Heart left ventricle (tissue), 13 donors: ENCODE measurements at regions not wholly inside any gene's neighbourhood (a gene's known extent, or its start where the extent isn't known, plus 50 kb on each side); places are given as distances from the start of the nearest gene placed in this dataset.

Experiments
- POLR2A ChIP-seq, 2 donors: fragments of 450-650 bp; IDR thresholded peaks; one replicate each; pipeline ENCODE4 v1.6.1; 2017; ENCODE audit warnings: antibody characterized with exemption in 2 of 2, mild to moderate bottlenecking in 2 of 2, moderate library complexity in 2 of 2
- TF ChIP-seq, protein P1 (sequence below), 12 donors: fragments of 200-600 bp; sonication (generic) in 4 of 12; IDR thresholded peaks; one replicate each; pipeline versions ENCODE4 v1.5.0 to v1.8.0; 2018 to 2022; ENCODE audit warnings: antibody characterized with exemption in 12 of 12, mild to moderate bottlenecking in 5 of 12
- donor health status: ischemic (EF 13 %, LVEDD 7.1; RV severe dilation, severe dysfunction).
- donor health status: DM: no; HTN: yes; CAD: no.
- donor health status: DM: no; HTN: no; CAD: no.
- donor health status: ischemic (EF 25% LVEDD 6.9; RV normal size, moderate dysfunction).
- donor health status: ischemic (EF 25% LVEDD 5.7; RV mildly dilated, moderate dysfunction).
- donor health status: ischemic (EF 35%, LVEDD 5.7; RV mildly dilated, moderate dysfunction).
- donor health status: nonischemic (EF 11% LVEDD 7.7; RV severe dilation, severe dysfunction).
- donor health status: DM: yes; HTN: yes; CAD: no.
- donor health status: PGD.
- donor health status: ischemic (EF 29% LVEDD 5.4; RV normal size, mild dysfunction).
- donor health status: nonischemic (EF 23%, LVEDD 6.1; RV moderate dilation, normal function).

DNA sequence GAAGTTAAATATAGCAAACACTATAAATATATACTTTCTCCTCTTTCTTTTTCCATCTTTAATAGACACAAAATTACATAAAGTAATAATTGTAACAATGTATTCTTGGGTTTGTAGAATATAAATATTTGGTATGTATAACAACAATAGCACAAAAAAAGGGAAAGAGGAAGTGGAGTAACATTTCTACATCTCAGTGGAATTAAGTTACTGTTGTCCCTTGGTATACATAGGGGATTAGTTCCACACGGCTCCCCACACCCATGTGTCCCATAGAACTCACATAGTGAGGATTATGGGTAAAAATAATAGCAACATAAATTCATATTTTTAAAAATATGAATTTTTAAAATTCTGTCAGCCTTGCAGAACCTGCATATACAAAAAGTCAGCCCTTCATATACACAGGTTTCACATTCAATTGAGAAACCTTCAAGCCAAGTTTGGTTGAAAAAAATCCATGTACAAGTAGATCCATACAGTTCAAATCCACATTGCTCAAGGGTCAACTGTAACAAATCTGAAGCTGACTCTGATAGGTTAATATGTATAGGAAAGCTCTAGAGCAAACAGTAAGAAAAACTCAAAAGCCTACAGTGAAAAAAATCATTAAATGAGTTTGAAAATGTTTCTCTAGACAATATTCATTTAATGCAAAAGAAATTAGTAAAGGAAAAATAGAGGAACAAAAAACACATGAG lies 92.4 kb downstream of the HYCC1 start:
- TF ChIP-seq, protein P1, sequence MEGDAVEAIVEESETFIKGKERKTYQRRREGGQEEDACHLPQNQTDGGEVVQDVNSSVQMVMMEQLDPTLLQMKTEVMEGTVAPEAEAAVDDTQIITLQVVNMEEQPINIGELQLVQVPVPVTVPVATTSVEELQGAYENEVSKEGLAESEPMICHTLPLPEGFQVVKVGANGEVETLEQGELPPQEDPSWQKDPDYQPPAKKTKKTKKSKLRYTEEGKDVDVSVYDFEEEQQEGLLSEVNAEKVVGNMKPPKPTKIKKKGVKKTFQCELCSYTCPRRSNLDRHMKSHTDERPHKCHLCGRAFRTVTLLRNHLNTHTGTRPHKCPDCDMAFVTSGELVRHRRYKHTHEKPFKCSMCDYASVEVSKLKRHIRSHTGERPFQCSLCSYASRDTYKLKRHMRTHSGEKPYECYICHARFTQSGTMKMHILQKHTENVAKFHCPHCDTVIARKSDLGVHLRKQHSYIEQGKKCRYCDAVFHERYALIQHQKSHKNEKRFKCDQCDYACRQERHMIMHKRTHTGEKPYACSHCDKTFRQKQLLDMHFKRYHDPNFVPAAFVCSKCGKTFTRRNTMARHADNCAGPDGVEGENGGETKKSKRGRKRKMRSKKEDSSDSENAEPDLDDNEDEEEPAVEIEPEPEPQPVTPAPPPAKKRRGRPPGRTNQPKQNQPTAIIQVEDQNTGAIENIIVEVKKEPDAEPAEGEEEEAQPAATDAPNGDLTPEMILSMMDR (IDR thresholded peaks at IDR 0.05), result no peak
- TF ChIP-seq POLR2A (IDR thresholded peaks at IDR 0.05), result no peak
